Medulla oblongata (tissue), 1 donor: ENCODE measurements at regions not wholly inside any gene's neighbourhood (a gene's known extent, or its start where the extent isn't known, plus 50 kb on each side); places are given as distances from the start of the nearest gene placed in this dataset.
"Not testable (repeated sequence)": the region's sequence is repeated elsewhere in the genome, so short reads cannot be mapped to it uniquely, and the experiment has no call there.

ENCODE experiments used
- DNase-seq: peaks from one replicate; pipeline ENCODE4 v3.0.0-alpha.2; 2015; ENCODE audit errors: extremely low spot score

DNA sequence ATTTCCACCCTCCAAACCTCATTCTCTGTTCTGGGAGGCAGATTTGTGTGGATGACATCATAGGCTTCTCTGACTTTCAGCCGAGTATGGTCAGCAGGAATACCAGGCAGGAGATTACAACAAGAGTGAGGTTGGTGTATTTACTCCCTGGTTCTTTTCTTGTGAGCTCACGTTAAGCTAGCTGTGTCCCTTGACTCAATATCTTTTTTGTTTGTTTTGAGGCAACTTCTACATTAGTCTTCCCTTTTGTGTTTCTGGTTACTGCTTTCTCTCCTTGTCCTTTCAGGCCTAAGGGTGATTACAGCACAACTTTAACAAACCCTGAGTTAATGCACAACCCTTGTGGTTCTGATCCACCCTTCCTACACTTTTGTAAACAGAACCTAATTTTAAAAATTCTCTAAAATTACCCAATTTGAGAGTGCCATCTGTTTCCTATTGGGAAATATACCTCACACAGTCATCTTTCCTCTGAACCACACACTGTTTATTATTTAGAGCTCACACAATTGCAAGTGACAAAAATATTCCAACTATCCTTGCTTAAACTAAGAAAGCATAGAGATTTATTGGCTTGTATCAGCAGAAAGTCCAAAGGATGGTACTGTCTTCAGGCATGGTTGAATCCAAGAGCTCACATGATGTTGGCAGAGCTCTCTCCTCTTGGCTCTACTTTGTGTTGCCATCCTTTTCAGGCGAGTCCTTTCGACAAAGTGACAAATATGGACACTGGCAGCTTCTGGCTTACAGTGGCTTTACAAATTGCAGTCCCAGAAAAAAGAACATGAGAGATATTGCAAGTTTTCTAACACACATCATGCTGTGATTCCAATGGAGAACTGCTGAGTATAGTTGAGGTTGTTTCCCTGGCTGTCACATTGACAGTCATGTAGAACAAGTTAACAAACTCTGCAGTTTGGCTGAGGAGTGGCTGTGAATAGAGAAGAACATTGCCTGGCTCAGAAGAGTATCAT, 150.5 kb upstream of the DDIT4L start:
- no peak for DNase-seq

DNA sequence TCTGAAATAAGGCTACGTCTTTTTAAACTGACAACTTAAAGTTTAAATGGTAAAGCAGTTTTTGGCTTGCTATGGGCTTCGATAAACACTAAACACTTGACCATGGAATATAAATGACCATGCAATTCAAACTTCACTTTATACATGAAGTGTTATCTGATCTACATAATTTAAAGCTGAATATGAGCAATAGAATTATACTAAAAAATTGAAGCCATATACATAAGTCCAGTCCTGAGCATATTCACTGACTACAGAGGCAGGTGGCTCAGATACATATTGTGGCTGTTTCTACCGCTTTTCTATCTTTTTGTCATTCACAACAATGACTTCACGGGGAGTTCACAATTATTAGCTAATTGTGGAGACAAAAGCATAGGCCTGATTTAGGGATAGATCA, 149.6 kb upstream of the DDIT4L start:
- DNase-seq: no peak

- not testable (repeated sequence) for DNase-seq
These were observed 143.2 kb upstream of the DDIT4L start for GRCh38 chr4:100333491-100333890.

DNA sequence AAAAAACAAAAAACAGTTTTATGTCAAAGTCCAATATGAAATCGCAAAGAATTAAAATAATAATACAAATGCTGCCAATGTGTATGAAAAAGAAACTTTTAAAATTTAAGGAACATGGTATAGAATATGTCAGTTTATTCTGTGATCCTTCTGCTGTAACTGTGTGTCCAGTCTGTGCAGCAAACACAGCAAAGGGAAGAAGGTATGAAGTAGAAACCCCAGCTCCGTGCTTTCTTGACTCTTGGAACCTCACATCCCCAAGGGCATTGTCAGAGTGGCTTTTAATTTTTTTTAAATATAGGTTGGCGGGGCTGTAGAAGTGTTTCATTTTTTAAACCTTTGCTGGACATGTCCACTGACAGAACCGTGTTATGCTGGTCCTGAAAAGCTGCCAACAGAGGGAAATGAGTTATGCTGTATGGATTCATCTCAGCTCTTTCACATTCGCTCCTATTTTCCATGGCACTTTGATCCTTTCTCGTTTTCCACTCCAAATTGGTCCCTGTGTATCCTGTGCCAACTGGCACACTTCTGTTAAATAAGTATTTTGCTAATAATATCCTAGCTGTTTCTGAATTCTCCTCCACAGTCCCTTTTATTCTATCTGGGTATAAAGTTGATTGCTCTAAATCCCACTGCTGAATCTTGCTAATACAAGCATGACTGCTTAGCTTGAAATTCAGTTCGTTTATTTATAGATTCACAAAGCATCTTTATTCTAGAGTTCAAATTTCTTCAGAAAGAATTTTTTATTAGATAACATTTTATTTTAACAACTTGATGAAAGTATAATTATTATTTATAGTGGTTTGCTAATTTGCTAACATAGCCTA, 127.0 kb upstream of the DDIT4L start:
- peak; percentile 5 for DNase-seq

- DNase-seq: no peak
These were observed 123.8 kb upstream of the DDIT4L start for GRCh38 chr4:100314057-100314456.

GRCh38 chr4:100312615-100313350, 122.5 kb upstream of the DDIT4L start:
- no peak for DNase-seq

DNA sequence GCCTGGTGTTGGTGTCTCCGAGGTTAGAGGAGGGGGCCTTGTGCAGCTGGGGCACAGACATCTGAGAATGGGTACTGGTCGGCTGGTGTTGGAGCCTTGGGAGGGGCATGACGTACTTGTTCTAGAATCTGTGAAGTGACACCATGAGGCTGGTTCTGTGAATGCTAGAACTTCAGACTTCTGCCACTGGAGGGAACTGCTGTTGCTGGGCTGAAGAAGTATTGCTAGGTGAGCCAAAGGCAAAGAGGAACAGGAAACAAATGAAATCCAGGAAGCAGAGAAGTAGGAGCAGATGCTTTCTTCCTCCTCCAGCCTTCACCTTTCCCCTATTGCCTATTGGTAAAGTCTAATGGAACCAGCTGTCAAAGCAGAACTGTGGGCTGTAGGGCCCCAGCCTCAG, 120.9 kb upstream of the DDIT4L start:
- no peak for DNase-seq

GRCh38 chr4:100306018-100306417, 115.8 kb upstream of the DDIT4L start:
- no peak for DNase-seq

DNA sequence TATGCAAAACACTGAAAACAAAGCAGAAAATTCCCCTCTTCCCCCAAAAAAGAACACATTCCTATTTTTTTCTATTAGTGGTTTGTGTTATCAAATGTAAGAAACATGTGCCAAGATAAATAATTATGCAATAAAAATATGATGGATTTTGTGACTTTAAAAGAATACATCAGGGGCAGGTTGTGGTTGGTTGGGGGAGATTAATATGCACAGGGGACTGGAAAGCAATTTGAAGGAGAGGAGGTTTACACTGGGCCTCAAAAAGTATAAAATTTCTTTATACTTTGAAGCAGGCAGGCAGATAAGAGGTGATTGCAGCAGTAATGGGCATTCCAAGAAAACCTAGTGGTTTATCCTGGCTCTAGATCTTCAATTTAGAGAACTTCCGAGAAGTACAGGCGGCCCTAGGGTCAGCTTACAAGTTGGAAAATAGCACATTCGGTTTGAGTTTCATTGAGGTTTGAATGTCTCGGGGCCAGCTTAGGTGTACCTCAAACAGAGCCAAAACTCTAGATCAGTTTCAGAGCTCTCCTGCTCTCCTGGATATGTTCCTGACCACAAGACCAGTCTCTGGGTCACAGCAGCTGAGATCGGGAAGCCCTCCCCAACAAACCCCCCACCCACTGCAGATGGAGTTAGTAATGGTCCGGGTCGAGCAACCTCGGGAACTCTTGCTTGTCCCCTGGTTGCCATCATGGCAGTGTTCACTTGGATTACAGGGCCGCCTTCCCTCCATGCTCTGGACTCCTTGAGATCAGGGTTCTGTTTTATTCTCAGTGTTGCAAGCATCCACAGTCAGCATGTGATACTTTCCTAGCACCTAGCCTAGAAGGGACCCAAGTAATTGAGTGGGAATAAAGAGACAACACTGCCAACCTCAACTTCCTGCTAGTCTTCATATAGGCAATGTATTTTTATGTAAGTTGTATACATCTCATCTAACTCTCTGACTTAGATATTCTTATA, 112.1 kb upstream of the DDIT4L start:
- no peak for DNase-seq

GRCh38 chr4:100299046-100299840, 109.0 kb upstream of the DDIT4L start:
- DNase-seq: no peak

DNA sequence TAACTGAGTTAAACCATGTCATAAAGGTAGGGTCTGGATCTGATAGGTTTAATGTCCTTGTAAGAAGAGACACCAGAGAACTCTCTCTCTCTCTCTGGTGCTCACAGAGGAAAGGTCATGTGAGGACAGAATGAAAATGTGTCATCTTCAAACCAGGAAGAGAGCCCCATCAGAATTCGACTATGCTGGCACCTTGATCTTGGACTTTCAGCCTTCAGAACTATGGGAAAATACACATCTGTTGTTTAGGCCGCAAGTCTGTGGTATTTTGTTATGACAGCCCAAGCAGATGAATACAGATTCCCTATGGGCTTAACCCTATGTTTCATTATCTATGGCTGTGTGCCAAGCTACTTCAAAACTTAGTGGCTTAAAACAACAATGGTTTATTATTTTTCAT, 105.5 kb upstream of the DDIT4L start:
- no peak for DNase-seq

DNA sequence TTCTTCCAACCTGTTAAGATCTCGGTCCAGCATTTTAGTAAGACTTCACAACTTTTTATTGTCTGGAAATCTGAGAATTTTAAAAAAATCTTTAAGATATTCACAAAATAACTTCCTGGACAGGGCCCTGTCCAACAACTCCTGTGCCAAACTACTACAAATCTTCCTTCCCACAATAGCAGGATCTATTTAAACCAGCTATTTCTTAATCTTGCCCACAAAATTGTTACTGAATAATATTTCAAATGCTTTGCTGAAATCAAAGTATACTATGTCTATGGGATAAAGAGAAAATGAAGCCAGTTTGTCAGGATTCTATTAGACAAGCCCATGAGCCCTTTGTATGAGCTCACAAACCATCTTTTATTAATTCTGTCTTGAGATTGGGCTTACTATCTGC, 104.1 kb upstream of the DDIT4L start:
- DNase-seq: no peak

DNA sequence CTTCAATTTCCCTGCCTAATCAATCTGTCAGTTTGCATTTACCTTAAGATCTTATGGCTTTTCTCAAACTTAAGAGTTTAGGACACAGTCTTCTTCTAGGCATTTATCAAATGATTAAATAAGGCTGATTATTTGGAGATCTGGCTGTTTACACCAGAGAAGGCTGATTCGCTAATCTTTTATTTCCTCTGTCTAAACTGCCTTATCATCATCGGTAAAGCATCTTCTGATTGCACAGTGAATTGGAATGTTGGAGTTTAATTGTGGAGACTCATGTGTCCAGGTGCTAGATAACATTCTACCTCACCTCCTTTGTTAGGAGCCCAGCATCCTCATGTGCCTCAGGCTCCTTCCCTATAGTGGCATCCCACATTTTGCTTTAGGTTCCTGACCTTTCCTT, 100.3 kb upstream of the DDIT4L start:
- no peak for DNase-seq

- DNase-seq: no peak
These were observed 99.7 kb upstream of the DDIT4L start for GRCh38 chr4:100289946-100290345.

GRCh38 chr4:100289530-100289888, 99.2 kb upstream of the DDIT4L start:
- no peak for DNase-seq

GRCh38 chr4:100288811-100289529, 98.7 kb upstream of the DDIT4L start:
- no peak for DNase-seq

- DNase-seq: no peak
These were observed 97.9 kb upstream of the DDIT4L start for GRCh38 chr4:100288161-100288560.

DNA sequence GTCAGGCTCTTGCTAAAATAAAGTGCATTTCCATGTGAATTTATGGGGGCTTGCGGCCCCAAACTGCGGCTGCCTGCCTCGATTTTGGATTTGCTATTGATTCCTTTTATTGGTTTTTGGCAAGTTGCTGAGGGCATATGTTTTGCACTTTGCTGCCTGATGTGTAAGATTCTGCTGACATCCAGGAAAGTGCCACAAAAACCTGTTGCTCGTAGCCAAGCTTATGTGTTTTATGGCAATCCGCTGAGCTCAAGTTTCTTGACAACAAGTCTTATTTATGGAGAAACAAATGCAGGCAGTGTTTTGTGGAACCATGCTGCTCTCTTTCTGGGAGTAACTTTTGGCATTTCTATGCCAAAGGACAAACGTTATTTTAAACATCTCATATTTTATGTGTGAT, 97.3 kb upstream of the DDIT4L start:
- DNase-seq: no peak

DNA sequence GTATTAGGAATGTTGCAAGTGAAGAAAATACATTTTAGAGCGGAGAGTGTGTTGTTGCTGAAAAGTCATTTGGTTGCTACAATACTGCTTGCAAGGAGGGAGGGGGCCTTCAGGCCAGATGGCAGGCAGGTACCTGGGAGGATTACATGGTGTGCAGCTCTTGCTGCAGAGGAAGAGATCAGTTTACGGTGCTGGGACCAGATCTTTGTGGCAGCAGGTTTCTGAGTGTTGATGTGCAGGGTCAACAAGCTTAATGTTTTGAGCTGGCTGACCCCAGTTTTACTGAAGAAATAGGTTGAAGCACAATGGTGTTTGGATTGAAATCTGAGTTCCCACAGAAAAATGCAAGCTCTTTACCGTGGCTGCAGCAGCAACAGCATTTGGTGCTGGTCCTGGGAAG, 96.4 kb upstream of the DDIT4L start:
- no peak for DNase-seq
